SK-N-SH treated with all-trans-retinoic acid at 6 μM for 48 hours (cell line): ENCODE measurements at regions not wholly inside any gene's neighbourhood (a gene's known extent, or its start where the extent isn't known, plus 50 kb on each side); places are given as distances from the start of the nearest gene placed in this dataset.
"Not testable (repeated sequence)": the region's sequence is repeated elsewhere in the genome, so short reads cannot be mapped to it uniquely, and the experiment has no call there.

ENCODE experiments used
- OSR1 ChIP-seq: fragments of 250-450 bp; sonication (Bioruptor Pico); IDR thresholded peaks from 2 replicates; pipeline ENCODE4 v1.8.0; 2022; ENCODE audit warnings: moderate library complexity, mild to moderate bottlenecking, inconsistent platforms
- PATZ1 ChIP-seq: fragments of 250-450 bp; sonication (Bioruptor Pico); IDR thresholded peaks from 2 replicates; pipeline ENCODE4 v1.8.0; 2020; ENCODE audit warnings: mild to moderate bottlenecking, moderate library complexity, borderline replicate concordance
- ZNF565 ChIP-seq: fragments of 450-650 bp; formaldehyde crosslinking; conservative IDR thresholded peaks from 2 replicates; pipeline ENCODE4 v1.5.0; 2020; ENCODE audit warnings: low read depth, mild to moderate bottlenecking, moderate library complexity

DNA sequence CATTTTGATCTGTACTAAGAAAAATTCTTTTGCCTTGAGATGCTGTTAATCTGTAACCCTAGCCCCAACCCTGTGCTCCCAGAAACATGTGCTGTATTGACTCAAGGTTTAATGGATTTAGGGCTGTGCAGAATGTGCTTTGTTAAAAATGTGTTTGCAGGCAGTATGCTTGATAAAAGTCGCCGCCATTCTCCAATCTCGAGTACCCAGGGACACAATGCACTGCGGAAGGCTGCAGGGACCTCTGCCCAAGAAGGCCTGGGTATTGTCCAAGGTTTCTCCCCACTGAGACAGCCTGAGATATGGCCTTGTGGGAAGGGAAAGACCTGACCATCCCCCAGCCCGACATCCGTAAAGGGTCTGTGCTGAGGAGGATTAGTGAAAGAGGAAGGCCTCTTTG, 454.5 kb downstream of the KLHL4 start:
- not testable (repeated sequence) for TF ChIP-seq ZNF565; OSR1 (CRISPR knock-in tag); PATZ1 (CRISPR knock-in tag)
